IPS-NIHi11 (cell line): ENCODE measurements at regions not wholly inside any gene's neighbourhood (a gene's known extent, or its start where the extent isn't known, plus 50 kb on each side); places are given as distances from the start of the nearest gene placed in this dataset.

Source experiments
- DNase-seq: peaks from one replicate; pipeline ENCODE4 v3.0.0; 2012; ENCODE audit warnings: mixed read lengths, low spot score

DNA sequence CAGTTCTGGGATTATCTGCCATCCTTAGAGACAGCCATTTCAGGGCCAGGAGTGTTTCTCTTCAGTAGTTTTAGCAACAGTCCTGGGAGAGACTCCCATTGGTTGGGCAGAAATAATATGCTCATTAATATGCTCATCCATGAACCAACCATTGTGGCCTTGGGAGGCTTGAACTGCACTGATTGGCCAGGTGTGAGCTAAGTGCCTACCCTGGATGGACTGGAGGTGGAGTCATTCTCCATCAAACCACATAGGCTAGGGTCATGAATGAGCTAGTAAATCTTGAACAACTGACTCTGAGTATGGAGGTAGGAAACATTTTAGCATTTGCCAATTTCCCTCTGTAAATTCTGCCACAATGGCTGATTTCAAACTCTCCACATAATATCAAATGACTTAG lies 70.2 kb upstream of the ZFP64 start:
- no peak for DNase-seq

DNA sequence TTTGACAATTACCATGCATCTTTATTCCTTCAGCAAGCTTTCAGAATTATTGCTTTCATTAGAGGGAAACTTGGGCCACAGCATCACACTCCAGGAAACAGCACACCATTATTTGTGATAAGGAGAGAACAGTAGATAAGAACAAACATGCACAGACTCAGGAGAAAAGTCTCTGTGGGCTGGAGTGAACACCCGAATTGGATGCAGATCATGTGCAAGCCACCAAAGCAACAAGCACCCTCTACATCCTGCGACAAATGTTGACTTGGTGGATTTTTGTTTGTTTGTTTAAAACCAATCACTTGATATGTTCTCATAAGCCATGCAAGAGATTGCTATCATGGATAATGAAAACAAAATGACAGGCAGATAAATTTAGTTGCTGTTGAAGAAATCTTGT lies 67.7 kb upstream of the ZFP64 start:
- no peak for DNase-seq

DNA sequence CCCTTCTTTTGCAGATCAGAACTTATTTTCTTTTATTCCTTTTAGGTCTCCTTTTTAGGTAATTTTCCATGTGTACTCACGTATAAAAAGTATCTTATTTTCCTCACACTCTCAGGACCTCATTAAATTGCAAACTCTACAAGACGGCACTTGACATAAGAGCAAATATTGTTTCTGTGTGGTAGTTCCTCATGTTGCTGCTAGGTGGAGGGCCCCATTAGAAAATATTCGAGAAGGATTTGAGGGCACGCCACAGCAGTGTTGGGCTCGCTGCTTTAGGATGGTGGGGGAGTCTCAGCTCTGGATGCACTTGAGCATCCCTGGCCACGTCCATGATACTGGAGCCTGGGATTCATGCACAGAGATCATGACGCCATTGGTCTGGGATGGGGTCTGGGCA lies 64.9 kb upstream of the ZFP64 start:
- no peak for DNase-seq

DNA sequence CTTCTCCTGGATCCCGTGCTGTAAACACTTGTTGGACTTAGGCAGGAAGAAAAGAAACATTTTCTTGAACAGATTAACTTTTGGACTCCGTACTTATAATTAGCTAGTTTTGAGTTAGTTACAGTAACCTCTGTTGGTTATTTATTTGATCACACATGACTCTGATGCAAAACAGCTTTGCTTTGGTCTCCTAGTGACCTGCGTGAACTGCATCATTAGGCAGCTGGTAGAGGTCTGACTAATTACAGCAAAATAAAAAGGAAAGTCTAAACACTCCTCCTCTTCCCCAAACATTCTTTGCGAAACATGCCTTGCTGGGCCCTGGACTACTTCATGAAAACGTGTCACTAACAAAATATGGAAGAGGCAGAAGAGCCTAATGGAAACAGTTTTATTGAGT lies 61.1 kb upstream of the ZFP64 start:
- no peak for DNase-seq

DNA sequence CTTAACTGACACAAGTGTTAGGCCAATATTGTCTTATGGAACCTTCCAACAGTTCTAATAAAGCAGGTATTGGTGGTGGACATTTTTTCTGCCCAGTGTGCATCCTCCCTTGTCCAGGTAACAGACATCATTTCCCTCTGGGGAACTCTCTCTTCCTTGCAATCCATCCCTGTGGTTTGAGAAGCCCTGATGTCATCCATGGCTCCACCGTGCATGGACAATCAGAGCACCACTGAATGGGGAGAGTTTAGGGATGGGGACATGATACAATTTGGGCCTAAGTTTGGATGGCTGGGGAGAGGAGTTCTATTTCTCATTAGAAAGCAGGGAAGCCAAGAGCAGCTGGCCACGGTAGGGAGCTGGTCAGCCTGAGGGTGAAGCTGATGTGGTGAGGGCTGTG lies 60.2 kb upstream of the ZFP64 start:
- no peak for DNase-seq

DNA sequence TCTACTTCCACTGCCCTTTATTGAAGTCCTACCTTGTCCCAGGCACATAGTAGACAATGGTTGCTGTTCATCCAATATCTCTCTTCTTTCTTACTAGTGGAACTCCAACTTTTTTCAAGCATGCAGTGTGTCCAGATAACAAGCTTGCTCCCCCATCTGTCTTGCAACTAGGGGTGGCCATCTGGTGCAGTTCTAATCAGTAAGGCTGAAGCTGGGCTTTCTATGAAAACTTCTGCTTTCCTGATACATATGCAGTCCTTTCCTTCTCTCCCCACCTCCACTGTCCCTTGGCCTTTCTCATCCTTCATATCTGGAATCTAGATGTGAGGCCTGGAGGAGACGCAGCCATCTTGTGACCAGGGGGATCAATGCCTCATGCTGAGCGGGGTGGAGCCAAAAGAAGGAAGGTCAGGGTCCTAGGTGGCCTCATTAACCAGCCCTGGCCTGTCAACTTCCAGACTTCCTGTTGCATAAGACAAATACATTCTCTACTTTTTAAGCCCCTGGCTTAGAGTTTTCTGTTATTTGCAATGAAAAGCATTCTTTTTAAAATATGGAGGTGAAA lies 59.6 kb upstream of the ZFP64 start:
- no peak for DNase-seq

DNA sequence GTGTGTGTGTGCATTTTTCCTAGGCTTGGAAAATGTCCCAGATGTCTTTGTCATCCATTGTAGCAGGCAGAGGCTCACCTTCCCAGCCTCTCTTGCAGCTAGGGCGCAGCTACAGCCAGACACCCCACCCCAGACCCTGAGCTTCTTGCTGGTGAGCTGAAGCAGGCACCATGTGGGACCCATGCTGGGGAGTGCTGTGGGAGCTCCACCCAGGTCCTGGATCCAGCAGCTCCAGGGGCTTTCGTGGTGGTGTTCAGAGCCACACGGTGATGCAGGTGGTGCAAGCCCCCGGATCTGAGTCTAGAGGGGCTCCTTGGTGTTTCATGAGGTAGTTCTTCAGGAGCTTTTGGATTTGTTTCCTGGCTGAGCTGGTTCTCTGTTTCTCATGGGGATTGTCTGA lies 56.0 kb upstream of the ZFP64 start:
- no peak for DNase-seq

DNA sequence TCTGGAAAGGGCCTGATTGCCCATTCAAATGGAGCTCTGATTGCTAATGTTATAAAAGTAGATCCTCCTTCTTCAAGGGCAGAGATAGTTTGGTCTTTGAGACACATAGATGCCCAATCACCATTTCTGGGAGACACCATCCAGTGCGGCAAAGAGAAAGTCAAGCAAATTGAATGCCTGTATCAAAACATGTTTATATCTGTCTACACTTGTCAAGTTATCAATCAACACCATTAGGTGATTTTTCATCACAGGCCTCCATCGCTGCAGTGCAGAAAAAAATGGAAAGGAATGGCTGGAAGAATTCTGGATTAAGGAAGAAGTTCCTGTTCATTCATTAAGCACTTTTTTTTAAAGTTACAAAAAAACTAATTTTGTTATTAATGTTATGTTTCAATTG lies 54.8 kb upstream of the ZFP64 start:
- DNase-seq: no peak

DNA sequence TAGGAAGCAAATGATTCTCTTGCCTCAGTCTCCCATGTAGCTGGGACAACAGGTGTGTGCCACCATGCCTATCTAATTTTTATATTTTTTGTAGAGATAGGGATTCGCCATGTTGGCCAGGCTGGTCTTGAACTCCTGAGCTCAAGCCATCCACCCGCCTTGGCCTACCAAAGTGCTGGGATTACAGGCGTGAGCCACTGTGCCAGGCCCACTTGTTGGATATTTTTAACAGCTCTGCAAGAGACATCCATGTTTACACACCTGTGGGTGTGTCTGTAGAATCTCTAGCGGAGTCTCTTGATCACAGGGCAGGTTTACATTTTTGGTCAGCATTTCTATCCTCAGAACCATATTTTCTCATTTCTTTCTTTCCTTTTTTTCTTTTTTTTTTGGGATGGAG lies 53.1 kb upstream of the ZFP64 start:
- DNase-seq: no peak

DNA sequence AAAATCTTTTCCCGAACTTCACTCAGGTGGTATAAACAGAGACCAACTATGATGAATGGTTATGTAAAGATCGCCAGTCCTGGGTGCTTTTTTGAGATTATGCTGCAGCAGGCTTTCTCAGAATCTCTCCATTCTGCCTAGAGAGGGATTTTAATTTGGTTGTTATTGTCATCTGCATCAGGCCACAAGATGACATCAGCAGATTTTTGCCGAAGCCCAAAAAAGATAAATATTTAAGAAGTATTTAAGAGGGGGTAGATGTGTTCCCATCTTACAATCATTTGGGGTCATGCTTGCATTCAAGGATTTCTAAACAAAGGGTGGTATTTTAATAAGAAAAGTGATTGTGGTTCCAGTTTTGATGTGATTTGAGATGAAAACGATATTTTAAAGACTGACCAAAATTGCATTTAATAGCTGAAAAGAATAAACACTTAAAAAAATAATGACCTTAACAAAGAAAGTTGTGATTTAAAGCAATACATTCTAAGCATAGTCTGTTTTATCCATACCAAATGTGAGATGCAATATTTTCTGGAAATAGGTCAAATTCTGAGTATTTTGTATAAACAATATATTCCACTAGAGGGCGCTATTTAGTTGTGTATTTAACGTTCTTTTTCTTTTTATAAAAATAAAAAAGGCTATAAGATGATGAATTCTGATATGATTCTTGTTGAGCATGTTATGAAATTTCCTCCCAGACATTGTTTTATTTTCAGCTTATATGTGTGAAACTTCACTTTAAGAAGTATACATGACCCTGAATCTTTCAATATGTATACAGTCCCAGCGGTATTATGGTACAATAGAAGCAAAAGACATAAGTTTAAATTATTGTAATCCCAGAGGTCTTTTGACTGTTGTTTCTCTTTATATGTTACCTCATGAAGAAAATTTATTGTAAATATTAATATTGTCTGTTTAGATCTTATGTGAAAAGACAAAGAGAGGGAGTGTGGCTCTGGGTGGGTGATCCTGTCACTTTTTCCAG lies 51.0 kb upstream of the ZFP64 start:
- peak; percentile 29 for DNase-seq
